BE2C (cell line): ENCODE measurements at regions not wholly inside any gene's neighbourhood (a gene's known extent, or its start where the extent isn't known, plus 50 kb on each side); places are given as distances from the start of the nearest gene placed in this dataset.

Experiments used
- DNase-seq: peaks from one replicate; pipeline ENCODE4 v3.0.0-alpha.2; 2020
- H3K27me3 ChIP-seq: fragments of 250-450 bp; sonication (Bioruptor Pico); 2 replicates; pipeline ENCODE4 v1.5.1; 2020; ENCODE audit warnings: mild to moderate bottlenecking
- H3K36me3 ChIP-seq: fragments of 250-450 bp; sonication (Bioruptor Pico); 2 replicates; pipeline ENCODE4 v1.5.1; 2020; ENCODE audit warnings: mild to moderate bottlenecking
- H3K4me1 ChIP-seq: fragments of 250-450 bp; sonication (Bioruptor Pico); 2 replicates; pipeline ENCODE4 v1.5.1; 2020
- H3K4me3 ChIP-seq: 2 replicates; pipeline ENCODE4 v1.5.1; 2011; ENCODE audit warnings: low read depth, low read length
- H3K9me3 ChIP-seq: fragments of 250-450 bp; sonication (Bioruptor Pico); 2 replicates; pipeline ENCODE4 v1.5.1; 2020
- TF ChIP-seq, protein P1 (sequence below): IDR thresholded peaks from 2 replicates; pipeline ENCODE4 v1.5.1; 2012; ENCODE audit warnings: mild to moderate bottlenecking, low read depth, low read length

GRCh38 chr16:6884002-6884401 is 448.6 kb upstream of the RBFOX1 start:
- DNase-seq = no peak
- Histone ChIP-seq H3K4me3 (no peak overlapping the region), H3K27me3 (no peaks in the 10 kb centered on the region), H3K9me3 (no peaks in the 10 kb centered on the region; the same call in 1 of the 2 replicates), H3K4me1 (no peaks in the 10 kb centered on the region), H3K36me3 (no peaks in the 10 kb centered on the region)
- TF ChIP-seq, protein P1, sequence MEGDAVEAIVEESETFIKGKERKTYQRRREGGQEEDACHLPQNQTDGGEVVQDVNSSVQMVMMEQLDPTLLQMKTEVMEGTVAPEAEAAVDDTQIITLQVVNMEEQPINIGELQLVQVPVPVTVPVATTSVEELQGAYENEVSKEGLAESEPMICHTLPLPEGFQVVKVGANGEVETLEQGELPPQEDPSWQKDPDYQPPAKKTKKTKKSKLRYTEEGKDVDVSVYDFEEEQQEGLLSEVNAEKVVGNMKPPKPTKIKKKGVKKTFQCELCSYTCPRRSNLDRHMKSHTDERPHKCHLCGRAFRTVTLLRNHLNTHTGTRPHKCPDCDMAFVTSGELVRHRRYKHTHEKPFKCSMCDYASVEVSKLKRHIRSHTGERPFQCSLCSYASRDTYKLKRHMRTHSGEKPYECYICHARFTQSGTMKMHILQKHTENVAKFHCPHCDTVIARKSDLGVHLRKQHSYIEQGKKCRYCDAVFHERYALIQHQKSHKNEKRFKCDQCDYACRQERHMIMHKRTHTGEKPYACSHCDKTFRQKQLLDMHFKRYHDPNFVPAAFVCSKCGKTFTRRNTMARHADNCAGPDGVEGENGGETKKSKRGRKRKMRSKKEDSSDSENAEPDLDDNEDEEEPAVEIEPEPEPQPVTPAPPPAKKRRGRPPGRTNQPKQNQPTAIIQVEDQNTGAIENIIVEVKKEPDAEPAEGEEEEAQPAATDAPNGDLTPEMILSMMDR = no peak

GRCh38 chr16:6880263-6880662 is 452.4 kb upstream of the RBFOX1 start:
- no peak overlapping the region for H3K4me3 ChIP-seq
- DNase-seq = no peak
- TF ChIP-seq, protein P1 = no peak
- H3K36me3 ChIP-seq = no peaks in the 10 kb centered on the region
- no peaks in the 10 kb centered on the region; the same call in 1 of the 2 replicates for H3K9me3 ChIP-seq
- no peaks in the 10 kb centered on the region for H3K4me1 ChIP-seq
- no peaks in the 10 kb centered on the region for H3K27me3 ChIP-seq

DNA sequence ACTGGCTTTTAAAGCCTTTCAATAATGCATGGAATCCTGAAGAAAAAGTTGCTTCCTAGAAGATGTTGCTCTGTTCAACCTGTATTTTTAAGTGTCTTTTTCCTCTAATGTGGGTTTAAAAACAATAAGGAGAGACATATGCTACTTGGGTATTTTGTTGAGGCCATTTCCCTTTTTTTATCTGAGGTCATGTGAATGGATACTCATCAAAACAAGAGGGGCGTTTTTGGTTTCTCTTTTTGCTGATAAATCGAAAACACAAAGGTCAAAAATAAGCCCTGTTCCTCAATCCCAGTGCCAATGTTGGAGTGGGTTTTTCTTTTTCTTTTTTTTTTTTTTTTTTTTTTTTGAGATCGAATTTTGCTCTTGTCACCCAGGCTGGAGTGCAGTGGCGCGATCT is 468.0 kb upstream of the RBFOX1 start:
- TF ChIP-seq, protein P1 = no peak
- Histone ChIP-seq H3K4me3 (no peak overlapping the region), H3K27me3 (no peaks in the 10 kb centered on the region), H3K9me3 (no peaks in the 10 kb centered on the region), H3K4me1 (no peaks in the 10 kb centered on the region), H3K36me3 (no peaks in the 10 kb centered on the region)
- no peak for DNase-seq

GRCh38 chr16:6864244-6864643 is 468.4 kb upstream of the RBFOX1 start:
- Histone ChIP-seq H3K4me3 (no peak overlapping the region), H3K27me3 (no peaks in the 10 kb centered on the region), H3K9me3 (no peaks in the 10 kb centered on the region), H3K36me3 (no peaks in the 10 kb centered on the region), H3K4me1 (no peaks in the 10 kb centered on the region)
- TF ChIP-seq, protein P1 = no peak
- no peak for DNase-seq

GRCh38 chr16:6863135-6863534 is 469.5 kb upstream of the RBFOX1 start:
- no peaks in the 10 kb centered on the region for H3K27me3 ChIP-seq

DNA sequence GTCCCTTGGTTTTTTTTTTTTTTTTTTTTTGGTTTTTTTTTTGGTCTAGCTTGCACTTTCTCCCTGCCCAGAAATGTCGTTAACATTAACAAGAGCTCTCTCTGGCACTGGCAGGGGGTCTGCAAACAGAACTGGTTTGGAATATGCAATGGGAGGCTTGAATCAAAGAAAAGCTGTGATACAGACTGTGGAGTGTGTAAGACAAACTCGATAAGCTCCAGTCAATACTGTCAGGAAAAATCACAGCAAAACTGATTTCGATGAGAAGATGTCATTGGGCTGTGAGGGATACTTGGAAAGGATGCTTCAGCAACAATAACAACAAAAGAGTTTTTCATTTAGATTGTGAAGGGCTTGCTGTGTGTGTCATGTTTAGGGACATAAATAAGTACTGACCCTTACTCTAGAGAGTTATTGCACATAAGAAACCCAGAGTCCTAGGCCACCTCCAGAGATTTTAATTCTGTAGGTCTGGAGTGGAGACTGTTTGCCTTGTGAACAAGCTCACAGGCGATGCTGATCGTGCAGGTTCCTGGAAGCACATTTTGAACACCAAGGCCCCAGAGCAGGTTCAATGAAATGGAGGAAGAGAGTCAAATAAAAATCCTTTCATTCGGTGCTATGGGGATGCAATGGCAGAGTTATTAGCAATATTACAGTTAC is 470.7 kb upstream of the RBFOX1 start:
- Histone ChIP-seq H3K36me3 (no peaks in the 10 kb centered on the region), H3K9me3 (no peaks in the 10 kb centered on the region), H3K27me3 (no peaks in the 10 kb centered on the region), H3K4me3 (no peak overlapping the region), H3K4me1 (no peaks in the 10 kb centered on the region)
- DNase-seq = no peak
- TF ChIP-seq, protein P1 = no peak

More at GRCh38 chr16:6863135-6863534, 469.5 kb upstream of the RBFOX1 start:
- no peaks in the 10 kb centered on the region for H3K4me1 ChIP-seq
- H3K36me3 ChIP-seq = no peaks in the 10 kb centered on the region
- no peak overlapping the region for H3K4me3 ChIP-seq
- no peaks in the 10 kb centered on the region for H3K9me3 ChIP-seq
- TF ChIP-seq, protein P1 = no peak
- no peak for DNase-seq
